Ishikawa (cell line): ENCODE measurements at regions not wholly inside any gene's neighbourhood (a gene's known extent, or its start where the extent isn't known, plus 50 kb on each side); places are given as distances from the start of the nearest gene placed in this dataset.

Experiments used
- EGR1 ChIP-seq: IDR thresholded peaks from 2 replicates; pipeline ENCODE4 v1.6.1; 2012
- EP300 ChIP-seq: IDR thresholded peaks from 2 replicates; pipeline ENCODE4 v1.6.1; 2012; ENCODE audit warnings: borderline replicate concordance
- FOXM1 ChIP-seq: IDR thresholded peaks from 2 replicates; pipeline ENCODE4 v1.6.1; 2012; ENCODE audit warnings: low read depth, borderline replicate concordance
- RAD21 ChIP-seq: IDR thresholded peaks from 2 replicates; pipeline ENCODE4 v1.6.1; 2012; ENCODE audit warnings: low read depth
- TAF1 ChIP-seq: IDR thresholded peaks from 2 replicates; pipeline ENCODE4 v1.6.1; 2012; ENCODE audit warnings: low read depth, mild to moderate bottlenecking
- TEAD4 ChIP-seq: IDR thresholded peaks from 2 replicates; pipeline ENCODE4 v1.6.1; 2012
- YY1 ChIP-seq: IDR thresholded peaks from 2 replicates; pipeline ENCODE4 v1.6.1; 2012; ENCODE audit warnings: low read depth
- ZBTB7A ChIP-seq: IDR thresholded peaks from 2 replicates; pipeline ENCODE4 v1.6.1; 2012; ENCODE audit warnings: low read depth
- TF ChIP-seq, protein P1 (sequence below): IDR thresholded peaks from 2 replicates; pipeline ENCODE4 v1.6.1; 2012

DNA sequence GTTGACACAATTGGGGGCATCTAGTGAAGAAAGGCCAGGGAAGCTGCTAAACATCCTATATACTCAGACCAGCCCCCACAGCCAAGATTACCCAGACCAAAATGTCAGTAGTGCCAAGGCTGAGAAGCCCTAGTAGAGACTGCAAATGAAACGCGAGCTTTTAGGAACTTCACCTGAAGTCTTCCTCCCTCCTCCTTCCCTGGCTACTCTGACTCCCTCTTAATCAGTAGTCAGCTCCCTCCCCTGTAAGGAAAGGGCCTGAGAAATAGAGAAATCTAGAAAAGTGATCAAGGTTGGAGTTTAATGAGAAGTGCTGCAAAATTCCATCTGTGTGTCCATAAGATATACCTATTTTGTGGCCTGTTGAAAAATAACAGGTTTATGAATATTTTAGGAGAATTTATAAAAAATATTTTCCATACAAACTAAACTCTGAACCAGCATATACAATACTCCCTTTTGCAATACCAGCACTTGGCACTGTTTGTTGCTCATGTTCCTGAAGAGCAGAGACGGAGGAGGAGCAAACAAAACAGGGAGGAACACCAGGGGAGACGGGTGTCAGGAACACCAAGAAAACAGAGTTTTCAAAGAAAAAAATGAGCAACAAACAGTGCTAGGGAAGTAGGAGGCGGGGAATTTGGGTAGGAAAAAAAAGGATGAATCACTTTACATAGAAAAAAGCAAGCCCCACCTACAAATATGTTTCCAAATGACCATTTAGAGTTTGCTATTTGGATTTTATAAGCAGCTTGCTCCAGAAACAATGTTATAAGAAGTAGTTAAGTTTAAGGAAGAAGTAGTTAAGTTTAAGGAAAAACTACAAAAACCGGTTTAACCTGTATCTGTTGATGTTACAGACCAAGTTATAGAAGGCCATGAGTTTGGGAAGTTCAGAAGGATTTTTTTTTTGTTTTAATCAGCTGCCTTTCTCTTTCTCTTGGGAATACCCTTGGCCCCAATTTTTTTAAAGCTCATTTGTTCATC, 282.1 kb upstream of the GRIP1 start:
- TF ChIP-seq TEAD4 (no peak), ZBTB7A (no peak), FOXM1 (no peak), RAD21 (no peak), EGR1 (no peak), EP300 (no peak), TAF1 (no peak), YY1 (no peak)
- TF ChIP-seq, protein P1, sequence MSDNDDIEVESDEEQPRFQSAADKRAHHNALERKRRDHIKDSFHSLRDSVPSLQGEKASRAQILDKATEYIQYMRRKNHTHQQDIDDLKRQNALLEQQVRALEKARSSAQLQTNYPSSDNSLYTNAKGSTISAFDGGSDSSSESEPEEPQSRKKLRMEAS, result no peak
